ENCODE measurements at regions not wholly inside any gene's neighbourhood (a gene's known extent, or its start where the extent isn't known, plus 50 kb on each side); places are given as distances from the start of the nearest gene placed in this dataset.

- TF ChIP-seq, protein P1, sequence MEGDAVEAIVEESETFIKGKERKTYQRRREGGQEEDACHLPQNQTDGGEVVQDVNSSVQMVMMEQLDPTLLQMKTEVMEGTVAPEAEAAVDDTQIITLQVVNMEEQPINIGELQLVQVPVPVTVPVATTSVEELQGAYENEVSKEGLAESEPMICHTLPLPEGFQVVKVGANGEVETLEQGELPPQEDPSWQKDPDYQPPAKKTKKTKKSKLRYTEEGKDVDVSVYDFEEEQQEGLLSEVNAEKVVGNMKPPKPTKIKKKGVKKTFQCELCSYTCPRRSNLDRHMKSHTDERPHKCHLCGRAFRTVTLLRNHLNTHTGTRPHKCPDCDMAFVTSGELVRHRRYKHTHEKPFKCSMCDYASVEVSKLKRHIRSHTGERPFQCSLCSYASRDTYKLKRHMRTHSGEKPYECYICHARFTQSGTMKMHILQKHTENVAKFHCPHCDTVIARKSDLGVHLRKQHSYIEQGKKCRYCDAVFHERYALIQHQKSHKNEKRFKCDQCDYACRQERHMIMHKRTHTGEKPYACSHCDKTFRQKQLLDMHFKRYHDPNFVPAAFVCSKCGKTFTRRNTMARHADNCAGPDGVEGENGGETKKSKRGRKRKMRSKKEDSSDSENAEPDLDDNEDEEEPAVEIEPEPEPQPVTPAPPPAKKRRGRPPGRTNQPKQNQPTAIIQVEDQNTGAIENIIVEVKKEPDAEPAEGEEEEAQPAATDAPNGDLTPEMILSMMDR (IDR thresholded peaks at IDR 0.05), result no peak
- TF ChIP-seq POLR2A (IDR thresholded peaks at IDR 0.05), result no peak
- TF ChIP-seq POLR2AphosphoS5 (IDR thresholded peaks at IDR 0.05), result no peak
- no peak for TF ChIP-seq EP300 (IDR thresholded peaks at IDR 0.05)
These were observed 1004.1 kb upstream of the EDIL3 start for GRCh38 chr5:85388770-85389169.
